ENCODE measurements at regions not wholly inside any gene's neighbourhood (a gene's known extent, or its start where the extent isn't known, plus 50 kb on each side); places are given as distances from the start of the nearest gene placed in this dataset.

GRCh38 chr4:32572366-32572765 lies 1852.2 kb downstream of the PCDH7 start:
- TF ChIP-seq CTCF (conservative IDR thresholded peaks at IDR 0.05; ENCODE audit: low read length) (no peak), EZH2phosphoT487 (IDR thresholded peaks at IDR 0.05; ENCODE audit: borderline replicate concordance, low read depth, low read length) (no peak)
